ENCODE measurements at regions not wholly inside any gene's neighbourhood (a gene's known extent, or its start where the extent isn't known, plus 50 kb on each side); places are given as distances from the start of the nearest gene placed in this dataset.

DNA sequence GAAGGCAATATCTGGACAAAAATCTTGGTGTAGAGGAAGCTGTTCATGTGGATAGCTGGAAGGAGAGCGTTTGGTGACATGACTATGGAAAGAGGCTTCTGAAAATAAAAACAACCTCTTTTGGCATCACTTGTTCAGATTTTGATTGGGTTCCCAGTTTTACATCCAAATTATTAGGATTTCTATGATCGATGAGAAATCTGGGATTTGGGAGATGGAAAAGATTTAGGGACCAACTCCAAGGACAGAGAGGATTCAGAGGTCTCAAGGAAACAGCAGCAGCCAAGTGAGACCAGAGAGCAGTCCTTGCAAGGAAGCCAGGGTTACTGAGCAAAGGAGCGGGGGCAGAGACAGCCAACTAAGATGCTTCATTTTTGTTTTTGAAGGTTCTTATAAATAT, 441.7 kb downstream of the TRIB2 start:
- no peak for TF ChIP-seq EZH2phosphoT487 (conservative IDR thresholded peaks at IDR 0.05; ENCODE audit: low read length)
- TF ChIP-seq, protein P1, sequence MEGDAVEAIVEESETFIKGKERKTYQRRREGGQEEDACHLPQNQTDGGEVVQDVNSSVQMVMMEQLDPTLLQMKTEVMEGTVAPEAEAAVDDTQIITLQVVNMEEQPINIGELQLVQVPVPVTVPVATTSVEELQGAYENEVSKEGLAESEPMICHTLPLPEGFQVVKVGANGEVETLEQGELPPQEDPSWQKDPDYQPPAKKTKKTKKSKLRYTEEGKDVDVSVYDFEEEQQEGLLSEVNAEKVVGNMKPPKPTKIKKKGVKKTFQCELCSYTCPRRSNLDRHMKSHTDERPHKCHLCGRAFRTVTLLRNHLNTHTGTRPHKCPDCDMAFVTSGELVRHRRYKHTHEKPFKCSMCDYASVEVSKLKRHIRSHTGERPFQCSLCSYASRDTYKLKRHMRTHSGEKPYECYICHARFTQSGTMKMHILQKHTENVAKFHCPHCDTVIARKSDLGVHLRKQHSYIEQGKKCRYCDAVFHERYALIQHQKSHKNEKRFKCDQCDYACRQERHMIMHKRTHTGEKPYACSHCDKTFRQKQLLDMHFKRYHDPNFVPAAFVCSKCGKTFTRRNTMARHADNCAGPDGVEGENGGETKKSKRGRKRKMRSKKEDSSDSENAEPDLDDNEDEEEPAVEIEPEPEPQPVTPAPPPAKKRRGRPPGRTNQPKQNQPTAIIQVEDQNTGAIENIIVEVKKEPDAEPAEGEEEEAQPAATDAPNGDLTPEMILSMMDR (IDR thresholded peaks at IDR 0.05; ENCODE audit: insufficient read depth, low read length, poor library complexity, severe bottlenecking) = no peak
- H3K36me3 ChIP-seq (ENCODE audit: low read length) = no peaks in the 10 kb centered on the region

DNA sequence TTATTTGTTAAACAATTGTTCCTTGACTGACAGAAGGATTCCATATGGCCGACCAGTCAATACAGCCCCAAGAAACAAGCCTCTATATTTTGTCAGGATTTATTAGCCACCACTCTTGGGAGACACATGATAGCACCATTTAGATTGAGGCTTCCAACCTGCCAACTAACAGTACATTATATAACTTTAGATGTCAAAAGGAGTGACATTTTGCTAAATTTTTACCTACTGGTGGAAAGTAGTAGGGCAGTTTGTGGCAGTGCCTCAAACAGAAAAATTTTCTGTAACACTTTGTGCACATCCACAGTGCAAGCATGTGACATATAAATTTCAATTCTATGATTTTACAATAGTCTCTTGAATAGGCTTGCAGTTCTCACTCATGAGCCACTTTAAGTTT, 464.0 kb downstream of the TRIB2 start:
- H3K36me3 ChIP-seq (ENCODE audit: low read length) = no peaks in the 10 kb centered on the region
- no peak overlapping the region for H3K4me3 ChIP-seq (ENCODE audit: insufficient read depth, low read length, poor library complexity, severe bottlenecking)
- no peaks in the 10 kb centered on the region for H3K9me2 ChIP-seq (replicated peaks; ENCODE audit: insufficient read depth, low read length)
- H4K20me1 ChIP-seq (ENCODE audit: low read depth, low read length) = no peaks in the 10 kb centered on the region
- H3K9ac ChIP-seq (ENCODE audit: low read length) = no peak overlapping the region
- H2AFZ ChIP-seq (ENCODE audit: low read depth, low read length, severe bottlenecking) = no peak overlapping the region
- H3F3A ChIP-seq (ENCODE audit: insufficient read depth) = no peaks in the 10 kb centered on the region
- H3K4me2 ChIP-seq (ENCODE audit: low read depth, low read length, poor library complexity, severe bottlenecking) = no peak overlapping the region
- H3K79me2 ChIP-seq (ENCODE audit: insufficient read depth, low read length) = no peaks in the 10 kb centered on the region
- H3K27ac ChIP-seq (ENCODE audit: low read depth, low read length) = no peak overlapping the region
- no peaks in the 10 kb centered on the region for H3K9me3 ChIP-seq (ENCODE audit: insufficient read depth, low read length)
- H3K27me3 ChIP-seq (ENCODE audit: low read length) = no peaks in the 10 kb centered on the region
- TF ChIP-seq, protein P1 (IDR thresholded peaks at IDR 0.05; ENCODE audit: insufficient read depth, low read length, poor library complexity, severe bottlenecking) = no peak
- TF ChIP-seq EZH2phosphoT487 (conservative IDR thresholded peaks at IDR 0.05; ENCODE audit: low read length) = no peak

More for the DNA sequence above, 441.7 kb downstream of the TRIB2 start:
- Histone ChIP-seq H4K20me1 (ENCODE audit: low read depth, low read length) (no peaks in the 10 kb centered on the region), H3F3A (ENCODE audit: insufficient read depth) (no peaks in the 10 kb centered on the region), H3K9me2 (replicated peaks; ENCODE audit: insufficient read depth, low read length) (no peaks in the 10 kb centered on the region), H3K27ac (ENCODE audit: low read depth, low read length) (no peak overlapping the region), H3K9me3 (ENCODE audit: insufficient read depth, low read length) (no peaks in the 10 kb centered on the region), H3K9ac (ENCODE audit: low read length) (no peak overlapping the region), H2AFZ (ENCODE audit: low read depth, low read length, severe bottlenecking) (no peak overlapping the region), H3K4me3 (ENCODE audit: insufficient read depth, low read length, poor library complexity, severe bottlenecking) (no peak overlapping the region), H3K27me3 (ENCODE audit: low read length) (no peaks in the 10 kb centered on the region), H3K4me2 (ENCODE audit: low read depth, low read length, poor library complexity, severe bottlenecking) (no peak overlapping the region), H3K79me2 (ENCODE audit: insufficient read depth, low read length) (no peaks in the 10 kb centered on the region)

DNA sequence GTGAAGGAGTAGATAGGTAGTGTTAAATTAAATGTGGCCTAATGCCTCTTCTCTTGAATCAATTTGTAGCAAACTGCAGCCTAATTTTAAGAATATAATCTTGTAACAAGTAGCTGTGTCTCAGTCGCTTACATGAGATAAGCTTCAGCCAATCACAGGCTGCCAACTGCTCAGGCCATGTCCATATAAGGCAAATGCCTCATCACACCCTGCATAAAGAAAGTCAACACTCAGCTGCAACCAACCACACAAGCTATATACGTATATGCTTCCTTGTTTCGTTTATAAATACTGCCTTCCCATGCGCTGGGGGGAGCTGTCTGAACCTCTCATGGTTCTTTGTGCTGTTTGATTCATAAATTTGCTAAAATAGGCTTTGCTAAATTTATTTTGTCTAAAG, 476.3 kb downstream of the TRIB2 start:
- no peaks in the 10 kb centered on the region; the same call in 1 of the 2 replicates for H3K27me3 ChIP-seq (ENCODE audit: low read length)
- H3K9me3 ChIP-seq (ENCODE audit: insufficient read depth, low read length) = no peaks in the 10 kb centered on the region
- H3K27ac ChIP-seq (ENCODE audit: low read depth, low read length) = peak overlapping the region; percentile 21; the same call in 1 of the 2 replicates
- no peak overlapping the region for H3K4me3 ChIP-seq (ENCODE audit: insufficient read depth, low read length, poor library complexity, severe bottlenecking)
- no peaks in the 10 kb centered on the region for H3K9me2 ChIP-seq (replicated peaks; ENCODE audit: insufficient read depth, low read length)
- no peaks in the 10 kb centered on the region for H4K20me1 ChIP-seq (ENCODE audit: low read depth, low read length)
- no peak overlapping the region for H3K9ac ChIP-seq (ENCODE audit: low read length)
- 0 out of 2 replicates have a peak, but pooled peaks cover 2% of the 10 kb centered on the region for H3F3A ChIP-seq (ENCODE audit: insufficient read depth)
- H3K36me3 ChIP-seq (ENCODE audit: low read length) = no peaks in the 10 kb centered on the region
- H2AFZ ChIP-seq (ENCODE audit: low read depth, low read length, severe bottlenecking) = peak overlapping the region; percentile 63
- TF ChIP-seq EZH2phosphoT487 (conservative IDR thresholded peaks at IDR 0.05; ENCODE audit: low read length) = no peak
- TF ChIP-seq, protein P1 (IDR thresholded peaks at IDR 0.05; ENCODE audit: insufficient read depth, low read length, poor library complexity, severe bottlenecking) = no peak
- H3K4me2 ChIP-seq (ENCODE audit: low read depth, low read length, poor library complexity, severe bottlenecking) = peak overlapping the region; percentile 43
- H3K79me2 ChIP-seq (ENCODE audit: insufficient read depth, low read length) = no peaks in the 10 kb centered on the region
